HepG2 (cell line): ENCODE measurements at regions not wholly inside any gene's neighbourhood (a gene's known extent, or its start where the extent isn't known, plus 50 kb on each side); places are given as distances from the start of the nearest gene placed in this dataset.

Source experiments
- AGO1 ChIP-seq: fragments of 200-400 bp; formaldehyde crosslinking; IDR thresholded peaks from 2 replicates; pipeline ENCODE4 v1.6.1; 2017; ENCODE audit warnings: mild to moderate bottlenecking, low read depth, low read length, moderate library complexity; ENCODE audit not compliant: poor library complexity, severe bottlenecking
- BRF2 ChIP-seq: sonication (generic); formaldehyde crosslinking; IDR thresholded peaks from 2 replicates; pipeline ENCODE4 v1.8.1; 2022; ENCODE audit warnings: mild to moderate bottlenecking, missing genetic modification reagents
- CBFB ChIP-seq: sonication (generic); formaldehyde crosslinking; IDR thresholded peaks from 2 replicates; pipeline ENCODE4 v1.4.0; 2020; ENCODE audit warnings: missing genetic modification reagents
- HIC2 ChIP-seq: sonication (generic); formaldehyde crosslinking; IDR thresholded peaks from 2 replicates; pipeline ENCODE4 v1.9.0; 2022; ENCODE audit warnings: low read depth, missing genetic modification reagents
- HNF1B ChIP-seq: sonication (generic); formaldehyde crosslinking; IDR thresholded peaks from 2 replicates; pipeline ENCODE4 v1.5.1; 2020; ENCODE audit warnings: mild to moderate bottlenecking, moderate library complexity, missing genetic modification reagents
- IKZF4 ChIP-seq: sonication (generic); formaldehyde crosslinking; IDR thresholded peaks from 2 replicates; pipeline ENCODE4 v1.5.1; 2020; ENCODE audit warnings: borderline replicate concordance, mild to moderate bottlenecking, low read depth, missing genetic modification reagents; ENCODE audit errors: not compliant biosample characterization
- IRF1 ChIP-seq: sonication (generic); formaldehyde crosslinking; IDR thresholded peaks from 2 replicates; pipeline ENCODE4 v1.4.0; 2020; ENCODE audit warnings: low read depth, mild to moderate bottlenecking, missing genetic modification reagents
- JUNB ChIP-seq: sonication (generic); formaldehyde crosslinking; IDR thresholded peaks from 2 replicates; pipeline ENCODE4 v1.8.0; 2022; ENCODE audit warnings: missing genetic modification reagents, mild to moderate bottlenecking, borderline replicate concordance
- MIXL1 ChIP-seq: IDR thresholded peaks from 2 replicates; pipeline ENCODE4 v1.6.1; 2016
- MZF1 ChIP-seq: sonication (generic); formaldehyde crosslinking; IDR thresholded peaks from 2 replicates; pipeline ENCODE4 v1.8.1; 2023; ENCODE audit warnings: mild to moderate bottlenecking, missing genetic modification reagents, borderline replicate concordance
- TRAFD1 ChIP-seq: sonication (generic); formaldehyde crosslinking; IDR thresholded peaks from 2 replicates; pipeline ENCODE4 v1.5.1; 2020; ENCODE audit warnings: missing genetic modification reagents, mild to moderate bottlenecking, borderline replicate concordance
- ZNF138 ChIP-seq: sonication (generic); formaldehyde crosslinking; IDR thresholded peaks from 2 replicates; pipeline ENCODE4 v1.5.0; 2020; ENCODE audit warnings: mild to moderate bottlenecking, low read depth, missing genetic modification reagents
- ZNF17 ChIP-seq: sonication (generic); formaldehyde crosslinking; IDR thresholded peaks from 2 replicates; pipeline ENCODE4 v1.5.0; 2020; ENCODE audit warnings: mild to moderate bottlenecking, missing genetic modification reagents
- ZNF382 ChIP-seq: sonication (generic); formaldehyde crosslinking; IDR thresholded peaks from 2 replicates; pipeline ENCODE4 v1.5.0; 2020; ENCODE audit warnings: missing genetic modification reagents, mild to moderate bottlenecking, borderline replicate concordance

DNA sequence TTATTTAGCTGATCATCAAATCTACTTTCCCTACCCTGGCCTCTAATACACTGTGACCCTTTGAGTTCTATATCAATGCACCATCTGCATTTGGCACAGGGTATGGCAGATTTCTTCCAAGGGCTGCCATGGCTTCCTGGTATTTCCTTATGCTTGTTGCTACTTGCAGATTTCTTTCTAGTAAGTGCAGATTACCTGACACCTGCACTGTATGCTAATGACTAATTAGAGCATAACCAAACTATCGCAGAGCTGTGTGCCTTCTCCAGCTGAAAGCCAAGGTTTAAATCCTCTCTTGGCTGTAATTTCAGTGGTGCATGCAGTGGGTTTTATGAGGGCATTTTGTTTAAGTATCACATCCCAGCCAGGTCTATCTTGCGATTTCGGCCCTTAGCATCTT, 293.7 kb downstream of the KIF4B start (continued):
- TF ChIP-seq IRF1 (CRISPR knock-in tag) (no peak), BRF2 (CRISPR knock-in tag) (no peak), ZNF382 (CRISPR knock-in tag) (no peak), JUNB (CRISPR knock-in tag) (no peak), MZF1 (CRISPR knock-in tag) (no peak), ZNF17 (CRISPR knock-in tag) (no peak), CBFB (CRISPR knock-in tag) (no peak), IKZF4 (CRISPR knock-in tag) (no peak), TRAFD1 (CRISPR knock-in tag) (no peak), ZNF138 (CRISPR knock-in tag) (no peak), MIXL1 (CRISPR knock-in tag) (no peak), AGO1 (no peak), HNF1B (no peak), HIC2 (CRISPR knock-in tag) (no peak)
- TF ChIP-seq, all 625 proteins: peak for 0
